ENCODE measurements at regions not wholly inside any gene's neighbourhood (a gene's known extent, or its start where the extent isn't known, plus 50 kb on each side); places are given as distances from the start of the nearest gene placed in this dataset.

DNA sequence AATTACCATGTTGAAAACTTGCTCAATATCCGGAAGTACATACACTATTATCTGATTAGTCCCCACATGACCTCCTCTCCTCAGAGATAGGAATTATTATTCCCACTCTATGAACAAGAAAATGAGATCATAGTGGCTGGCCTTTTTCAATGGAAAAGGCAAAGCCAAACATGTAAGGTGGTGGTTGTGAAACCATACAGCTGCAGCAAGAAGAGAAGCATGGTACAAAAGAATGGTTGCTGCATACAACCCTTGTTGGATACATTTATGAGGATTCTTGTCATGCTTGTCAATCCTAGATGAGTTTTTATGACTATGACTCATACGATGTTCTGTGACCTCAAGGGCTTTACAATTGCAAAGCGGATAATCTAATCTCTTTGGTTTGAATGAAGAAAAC lies 514.7 kb downstream of the PLPP3 start:
- no peaks in the 10 kb centered on the region for H3K9me3 ChIP-seq
- 75 to 82% methylated on average over 3 of the region's 3 CpGs for WGBS, 2 donors
- H3K4me1 ChIP-seq: peaks cover 6% of the 10 kb centered on the region
- no peak overlapping the region for H3K4me3 ChIP-seq
- H3K27me3 ChIP-seq: no peaks in the 10 kb centered on the region
- DNase-seq: no peak
- TF ChIP-seq POLR2A (IDR thresholded peaks at IDR 0.05): no peak
- TF ChIP-seq, protein P1, sequence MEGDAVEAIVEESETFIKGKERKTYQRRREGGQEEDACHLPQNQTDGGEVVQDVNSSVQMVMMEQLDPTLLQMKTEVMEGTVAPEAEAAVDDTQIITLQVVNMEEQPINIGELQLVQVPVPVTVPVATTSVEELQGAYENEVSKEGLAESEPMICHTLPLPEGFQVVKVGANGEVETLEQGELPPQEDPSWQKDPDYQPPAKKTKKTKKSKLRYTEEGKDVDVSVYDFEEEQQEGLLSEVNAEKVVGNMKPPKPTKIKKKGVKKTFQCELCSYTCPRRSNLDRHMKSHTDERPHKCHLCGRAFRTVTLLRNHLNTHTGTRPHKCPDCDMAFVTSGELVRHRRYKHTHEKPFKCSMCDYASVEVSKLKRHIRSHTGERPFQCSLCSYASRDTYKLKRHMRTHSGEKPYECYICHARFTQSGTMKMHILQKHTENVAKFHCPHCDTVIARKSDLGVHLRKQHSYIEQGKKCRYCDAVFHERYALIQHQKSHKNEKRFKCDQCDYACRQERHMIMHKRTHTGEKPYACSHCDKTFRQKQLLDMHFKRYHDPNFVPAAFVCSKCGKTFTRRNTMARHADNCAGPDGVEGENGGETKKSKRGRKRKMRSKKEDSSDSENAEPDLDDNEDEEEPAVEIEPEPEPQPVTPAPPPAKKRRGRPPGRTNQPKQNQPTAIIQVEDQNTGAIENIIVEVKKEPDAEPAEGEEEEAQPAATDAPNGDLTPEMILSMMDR (IDR thresholded peaks at IDR 0.05): no peak
- no peak overlapping the region for H3K27ac ChIP-seq
- intact Hi-C loops (cut with DNase I; ENCODE audit: low total_unique reads): no loop called here
- no peaks in the 10 kb centered on the region for H3K36me3 ChIP-seq (ENCODE audit: low read depth, missing control alignments)

DNA sequence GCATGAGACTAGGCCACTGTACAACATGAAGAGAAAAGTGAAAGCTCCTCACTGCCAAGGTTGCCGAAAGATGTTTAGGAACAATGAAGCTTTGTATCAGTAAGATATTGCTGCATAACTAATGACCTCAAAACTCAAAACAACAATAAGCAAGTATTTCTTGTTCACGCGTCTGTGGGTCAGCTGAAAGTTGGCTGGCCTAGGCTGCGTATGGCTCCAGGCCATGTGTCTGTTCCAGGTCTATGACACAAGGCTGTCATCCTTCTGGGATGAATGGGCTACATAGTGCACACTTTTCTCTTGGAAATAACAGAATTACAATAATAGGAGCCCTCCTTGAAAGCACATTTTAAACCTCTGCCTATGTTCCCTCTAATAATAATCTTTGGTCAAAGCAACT lies 515.9 kb downstream of the PLPP3 start:
- Histone ChIP-seq H3K4me3 (no peak overlapping the region), H3K36me3 (ENCODE audit: low read depth, missing control alignments) (no peaks in the 10 kb centered on the region), H3K9me3 (no peaks in the 10 kb centered on the region), H3K27me3 (no peaks in the 10 kb centered on the region), H3K4me1 (peaks cover 6% of the 10 kb centered on the region), H3K27ac (peak overlapping the region; percentile 10 to 66)
- intact Hi-C loops (cut with DNase I; ENCODE audit: low total_unique reads): no loop called here
- TF ChIP-seq, protein P1 (IDR thresholded peaks at IDR 0.05): no peak
- no peak for TF ChIP-seq POLR2A (IDR thresholded peaks at IDR 0.05)
- WGBS, 2 donors: 54 to 65% methylated on average over 4 of the region's 4 CpGs
- peak; percentile 82 for DNase-seq

DNA sequence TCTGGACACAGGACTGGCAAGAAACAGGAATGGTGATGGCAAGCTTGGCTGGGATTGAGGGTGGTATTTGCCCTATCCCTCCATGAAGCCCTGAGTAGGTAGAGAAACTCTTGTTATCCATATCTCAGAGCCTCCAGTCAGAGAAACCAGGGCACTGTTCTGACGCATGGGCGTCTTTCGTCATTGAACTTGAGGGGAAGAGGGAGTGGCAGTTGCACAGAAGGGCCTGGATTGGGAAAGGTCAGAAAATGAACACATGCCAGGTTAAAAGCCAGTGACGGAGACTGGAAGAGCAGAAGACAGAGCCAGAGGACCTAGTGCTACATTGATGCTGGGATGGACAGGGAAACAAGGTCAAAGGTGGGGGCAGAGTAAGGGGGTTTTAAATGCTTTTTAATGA lies 516.7 kb downstream of the PLPP3 start:
- Histone ChIP-seq H3K4me3 (no peak overlapping the region), H3K27me3 (no peaks in the 10 kb centered on the region), H3K9me3 (no peaks in the 10 kb centered on the region), H3K36me3 (ENCODE audit: low read depth, missing control alignments) (no peaks in the 10 kb centered on the region), H3K27ac (peak overlapping the region; percentile 10 to 66), H3K4me1 (peaks cover 6% of the 10 kb centered on the region)
- peak; percentile 46 for DNase-seq
- WGBS, 2 donors: 65 to 69% methylated on average over 4 of the region's 4 CpGs
- intact Hi-C loops (cut with DNase I; ENCODE audit: low total_unique reads): no loop called here
- TF ChIP-seq, protein P1 (IDR thresholded peaks at IDR 0.05): no peak
- no peak for TF ChIP-seq POLR2A (IDR thresholded peaks at IDR 0.05)

DNA sequence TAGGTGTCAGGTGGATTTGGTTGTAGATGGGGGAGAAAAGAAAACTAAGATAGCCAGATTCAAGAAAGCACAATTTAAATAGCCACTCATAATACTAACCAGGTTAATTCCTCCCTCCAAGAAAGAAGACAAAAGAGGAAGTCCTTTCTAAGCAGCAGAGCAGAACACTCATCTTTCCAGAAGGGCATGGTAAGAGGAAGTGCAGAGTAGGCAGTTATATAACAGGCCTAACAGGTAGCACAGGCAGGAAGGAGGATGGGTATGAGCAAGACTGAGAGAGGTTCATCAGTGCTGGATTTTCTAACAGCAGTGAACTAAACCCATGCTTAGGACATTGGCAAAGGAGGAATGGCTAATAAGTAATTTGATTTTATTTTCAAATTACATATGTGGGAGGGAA lies 517.5 kb downstream of the PLPP3 start:
- no peak overlapping the region for H3K4me3 ChIP-seq

DNA sequence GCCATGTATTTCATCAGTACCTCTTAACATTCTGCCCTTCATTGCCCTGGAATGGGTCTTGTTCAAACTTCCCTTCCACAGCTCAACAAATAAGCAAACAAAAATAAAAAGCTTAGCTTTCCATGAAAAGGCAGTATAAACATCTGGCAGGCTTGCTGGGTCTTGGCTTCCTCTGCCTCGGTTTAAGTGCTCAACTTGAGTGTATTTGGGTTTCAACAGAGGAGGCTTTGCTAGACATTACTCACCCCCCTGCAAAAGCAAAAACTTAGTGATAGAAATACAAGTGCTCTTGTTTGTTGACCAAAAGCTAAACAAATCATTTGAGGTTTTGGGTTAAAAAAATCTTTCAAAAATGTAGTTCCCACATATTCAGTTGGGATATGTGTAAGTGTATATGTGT lies 518.5 kb downstream of the PLPP3 start:
- H3K4me3 ChIP-seq: no peak overlapping the region
- WGBS, 2 donors: 58 to 68% methylated on average over 1 of the region's 1 CpG
- H3K4me1 ChIP-seq: peaks cover 9% of the 10 kb centered on the region
- H3K9me3 ChIP-seq: no peaks in the 10 kb centered on the region
- H3K36me3 ChIP-seq (ENCODE audit: low read depth, missing control alignments): no peaks in the 10 kb centered on the region
- TF ChIP-seq, protein P1 (IDR thresholded peaks at IDR 0.05): no peak
- TF ChIP-seq POLR2A (IDR thresholded peaks at IDR 0.05): no peak
- no peak for DNase-seq
- intact Hi-C loops (cut with DNase I; ENCODE audit: low total_unique reads): no loop called here
- no peaks in the 10 kb centered on the region for H3K27me3 ChIP-seq
- H3K27ac ChIP-seq: no peak overlapping the region

More for the DNA sequence above, 517.5 kb downstream of the PLPP3 start:
- peaks cover 9% of the 10 kb centered on the region for H3K4me1 ChIP-seq
- intact Hi-C loops (cut with DNase I; ENCODE audit: low total_unique reads): no loop called here
- no peaks in the 10 kb centered on the region for H3K9me3 ChIP-seq
- TF ChIP-seq, protein P1 (IDR thresholded peaks at IDR 0.05): no peak
- TF ChIP-seq POLR2A (IDR thresholded peaks at IDR 0.05): no peak
- H3K36me3 ChIP-seq (ENCODE audit: low read depth, missing control alignments): no peaks in the 10 kb centered on the region
- no peak overlapping the region for H3K27ac ChIP-seq
- H3K27me3 ChIP-seq: no peaks in the 10 kb centered on the region
- DNase-seq: no peak

All from testis (tissue), 2 donors.